Ureter (tissue), 1 donor: ENCODE measurements at regions not wholly inside any gene's neighbourhood (a gene's known extent, or its start where the extent isn't known, plus 50 kb on each side); places are given as distances from the start of the nearest gene placed in this dataset.

Experiments
- DNase-seq: peaks from one replicate; pipeline ENCODE4 v3.0.0-alpha.2; 2020; ENCODE audit warnings: low spot score
- donor health status: DM: yes; HTN: yes; CAD: no.

DNA sequence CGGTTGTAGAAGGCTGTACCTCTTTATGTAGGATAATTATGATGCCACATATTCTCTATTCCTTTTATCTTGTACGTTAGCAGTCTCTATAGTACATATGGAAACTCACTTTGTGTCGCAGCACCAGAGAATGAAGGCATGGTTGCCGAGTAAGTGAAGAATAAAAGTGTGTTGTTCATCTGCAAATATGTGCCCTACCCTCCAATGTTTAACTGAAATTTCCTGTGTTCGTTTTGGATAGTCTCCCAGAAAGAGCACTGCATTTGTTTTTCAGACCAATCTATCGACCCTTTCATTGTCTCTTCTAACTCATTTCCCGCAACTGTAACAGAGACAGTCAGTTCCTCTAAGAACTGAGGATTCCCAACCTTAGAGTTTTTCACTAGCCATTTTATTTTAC is 592.8 kb downstream of the TUSC7 start:
- DNase-seq, result no peak

DNA sequence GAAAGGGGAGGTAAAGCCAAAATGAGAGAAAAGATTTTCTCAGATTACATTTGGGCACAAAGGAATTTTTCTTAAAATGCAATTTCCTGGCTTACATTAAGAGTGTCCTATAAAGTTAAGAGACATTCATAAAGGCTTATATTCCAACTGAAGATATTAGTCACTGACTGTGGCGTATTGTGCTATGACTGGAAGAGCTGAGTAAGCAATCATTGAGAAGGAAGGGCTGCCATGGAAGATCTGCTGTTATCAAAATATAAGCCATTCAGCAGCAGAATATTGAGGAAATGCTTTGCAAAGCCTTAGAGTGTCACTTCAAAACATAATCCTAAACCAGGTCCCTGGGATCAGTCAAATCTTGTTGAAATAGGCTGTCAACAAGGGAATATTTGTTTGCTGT is 593.9 kb downstream of the TUSC7 start:
- no peak for DNase-seq

DNA sequence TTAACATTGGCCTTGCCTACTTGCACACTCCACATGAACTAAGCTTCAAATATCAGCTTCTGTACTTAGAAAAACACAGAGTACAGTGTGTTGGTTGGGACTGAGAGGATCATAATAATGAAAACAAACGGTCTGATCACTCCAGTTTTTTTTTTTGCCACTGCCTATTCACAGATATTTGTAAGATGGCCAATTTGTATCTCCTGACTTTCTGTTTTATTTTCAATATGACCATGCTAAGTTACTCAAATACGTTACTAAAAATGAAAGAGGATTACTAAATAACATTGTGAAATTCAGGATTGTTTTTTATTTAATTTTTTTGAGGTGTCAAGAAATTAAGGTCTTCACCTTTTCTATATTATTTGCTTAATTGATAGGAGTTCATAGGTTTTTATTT is 595.1 kb downstream of the TUSC7 start:
- no peak for DNase-seq

DNA sequence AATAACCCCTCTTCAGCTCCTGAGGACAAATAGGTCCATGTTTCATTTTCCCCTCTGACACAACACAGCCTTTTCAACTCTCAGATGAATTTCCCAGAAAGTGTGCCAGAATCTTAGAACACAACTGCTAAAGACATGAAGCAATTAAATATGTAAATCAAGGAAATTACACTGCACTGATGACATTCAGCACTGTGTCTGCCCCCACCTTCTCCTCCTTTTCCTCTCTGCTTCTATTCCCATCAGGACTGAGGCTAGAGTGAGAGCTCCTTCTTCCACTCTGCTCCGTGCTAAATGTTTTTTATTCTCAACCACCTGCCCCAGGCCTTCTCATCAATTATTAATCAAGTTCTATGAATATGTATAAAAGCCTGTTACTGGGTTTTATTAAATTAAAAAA is 596.1 kb downstream of the TUSC7 start:
- DNase-seq, result no peak

DNA sequence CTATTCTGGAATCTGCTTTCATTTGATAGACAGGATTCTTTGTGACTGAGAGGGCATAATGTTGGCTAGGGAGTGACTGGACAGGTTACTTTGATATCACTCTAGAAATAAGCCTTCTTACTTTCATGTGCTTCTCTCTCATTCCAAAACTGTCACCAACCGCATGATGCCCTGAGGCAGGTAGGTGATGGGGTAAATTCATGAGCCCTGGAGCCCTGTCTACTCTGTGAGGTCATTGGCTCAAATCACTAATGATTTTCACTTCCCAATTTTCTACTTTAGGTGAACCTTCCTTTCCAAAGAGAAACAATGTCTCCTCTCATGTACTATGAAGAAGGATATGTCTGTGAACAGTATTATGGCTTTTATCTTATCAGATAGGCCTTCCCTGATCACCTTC is 596.7 kb downstream of the TUSC7 start:
- DNase-seq, result no peak

DNA sequence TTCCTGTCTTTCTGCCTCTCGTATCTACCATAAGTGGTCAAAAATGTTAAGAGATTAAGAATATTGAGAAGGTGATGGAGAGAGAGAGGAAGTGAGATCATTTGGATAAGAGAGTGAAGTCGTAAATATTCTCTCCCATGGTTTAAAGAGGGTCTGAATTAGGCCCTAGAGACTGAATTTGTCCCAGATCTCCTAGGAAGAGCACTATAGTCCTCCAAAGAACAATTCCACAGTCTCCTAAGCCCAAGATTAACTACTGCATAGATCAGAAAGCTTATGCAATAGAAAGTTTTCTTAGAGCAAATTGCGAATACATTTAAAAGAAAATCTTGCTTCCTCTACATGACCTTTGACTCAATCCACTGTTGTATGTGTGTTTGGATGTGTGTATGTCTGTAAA is 598.8 kb downstream of the TUSC7 start:
- no peak for DNase-seq

DNA sequence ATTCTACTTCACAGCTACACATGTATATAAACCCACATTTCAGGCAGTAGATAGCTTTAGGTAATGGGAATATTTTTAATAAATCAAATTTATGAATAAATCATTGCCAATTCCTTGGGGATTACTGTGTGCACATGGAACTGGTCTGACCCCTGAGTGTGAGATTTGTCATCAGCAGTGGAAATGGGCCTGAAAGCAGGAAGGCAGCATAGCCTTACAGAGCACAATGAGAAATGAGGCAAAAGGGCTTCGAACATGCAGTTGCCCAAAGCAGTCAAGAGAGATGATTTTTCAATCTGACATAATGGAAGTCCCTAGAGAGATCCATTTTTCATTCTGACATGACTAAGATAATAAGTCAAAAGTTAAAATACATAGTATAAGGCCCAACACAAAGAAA is 599.2 kb downstream of the TUSC7 start:
- no peak for DNase-seq

DNA sequence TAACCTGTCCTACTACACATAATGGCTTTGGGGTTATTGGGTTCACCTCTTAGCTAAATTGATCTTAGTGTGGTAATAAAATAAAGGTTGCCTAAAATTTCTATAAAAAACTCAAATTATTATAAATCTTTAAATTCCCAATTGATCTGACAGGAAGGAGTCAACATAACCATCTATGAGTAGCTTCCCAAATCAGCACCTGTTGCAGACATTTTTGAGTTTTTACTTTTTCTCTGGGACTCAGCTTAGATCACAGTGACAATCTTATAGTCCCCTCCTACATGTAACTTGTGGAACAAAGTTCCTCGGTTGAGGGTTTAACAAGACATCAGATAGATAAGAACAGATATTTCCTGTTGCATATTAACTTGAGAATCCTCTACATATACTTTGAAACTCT is 601.0 kb downstream of the TUSC7 start:
- DNase-seq, result no peak

DNA sequence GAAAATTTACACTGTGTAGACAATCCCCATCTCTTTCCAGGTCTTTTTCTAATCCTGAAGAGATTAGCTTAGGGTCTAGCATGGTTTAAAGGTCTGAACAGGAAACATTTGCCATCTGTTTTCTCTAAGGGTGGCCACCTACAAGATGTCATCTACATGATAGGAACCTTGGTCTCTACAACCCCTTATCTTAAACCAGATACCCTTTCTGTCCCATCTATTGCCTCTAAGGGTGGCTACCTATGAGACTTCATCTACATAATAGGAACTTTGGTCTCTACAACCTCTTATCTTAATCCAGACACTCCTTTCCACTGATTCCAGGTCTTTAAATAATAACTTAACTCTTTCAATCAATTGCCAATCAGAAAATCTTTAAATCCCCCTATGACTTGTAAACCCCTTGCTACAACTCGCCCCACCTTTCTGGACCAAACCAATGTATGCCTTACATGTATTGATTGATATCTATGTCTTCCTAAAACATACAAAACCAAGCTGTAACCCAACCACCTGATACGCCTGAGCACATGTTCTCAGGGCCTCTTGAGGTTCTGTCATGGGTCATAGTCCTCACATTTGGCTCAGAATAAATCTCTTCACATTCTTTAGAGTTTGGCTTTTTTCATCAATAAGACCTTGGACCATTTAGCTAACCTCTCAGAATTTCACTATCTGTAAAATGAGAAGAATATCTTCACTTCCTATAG is 605.0 kb downstream of the TUSC7 start:
- no peak for DNase-seq

DNA sequence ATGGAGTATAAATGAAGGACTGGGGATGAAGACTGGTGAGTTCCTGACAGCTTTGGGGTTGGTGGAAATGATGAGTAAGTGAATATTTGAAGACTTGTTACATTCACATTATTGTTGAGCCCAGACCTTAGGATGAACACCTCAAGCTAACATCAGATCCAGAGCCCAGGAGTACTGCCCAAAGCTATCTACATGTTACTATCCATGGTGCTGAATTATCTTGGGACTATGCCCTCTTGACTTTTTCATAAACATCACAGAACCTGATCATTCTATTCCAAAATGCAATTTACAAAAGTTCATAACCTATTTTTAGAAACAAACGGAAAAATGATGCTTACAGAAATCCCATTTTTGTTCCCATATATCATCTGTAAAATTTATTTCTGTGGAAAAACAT is 613.3 kb downstream of the TUSC7 start:
- no peak for DNase-seq

DNA sequence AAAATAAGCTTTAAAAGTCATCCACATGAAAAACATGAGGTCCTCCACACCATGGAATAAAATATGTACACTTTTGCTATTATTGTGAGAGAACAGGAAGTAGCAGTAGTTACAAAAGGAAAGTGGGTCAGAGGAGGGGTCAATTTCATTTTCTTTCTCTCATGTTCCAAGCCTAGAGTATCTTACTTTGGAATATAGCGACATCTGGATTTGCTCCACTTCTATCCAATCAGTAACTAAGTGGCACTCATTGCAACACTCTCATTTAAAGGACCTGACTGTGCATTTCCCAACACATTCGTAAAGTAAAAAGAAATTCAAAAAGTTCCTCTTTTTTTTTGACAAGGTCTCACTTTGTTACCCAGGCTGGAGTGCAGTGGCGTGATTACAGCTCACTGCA is 637.3 kb downstream of the TUSC7 start:
- DNase-seq, result no peak

DNA sequence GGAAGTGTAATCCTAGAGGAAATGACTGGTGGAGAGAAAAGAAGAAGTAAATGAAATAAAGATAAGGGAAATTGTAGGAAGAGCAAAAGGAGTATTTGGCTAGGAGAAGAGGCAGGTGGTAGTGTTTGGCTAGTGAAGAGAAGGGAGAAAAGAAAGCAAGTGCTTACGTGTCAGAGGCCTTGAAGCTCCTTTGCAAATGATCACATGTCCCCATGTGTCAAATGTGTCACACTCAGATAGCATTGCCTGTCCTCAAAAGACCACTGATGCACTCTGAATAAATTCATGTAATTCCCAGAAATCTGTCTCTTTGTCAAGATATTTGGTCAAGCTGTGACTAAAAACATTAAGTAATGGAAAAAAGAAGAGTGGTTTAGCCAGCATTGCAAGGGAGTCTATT is 639.3 kb downstream of the TUSC7 start:
- no peak for DNase-seq

DNA sequence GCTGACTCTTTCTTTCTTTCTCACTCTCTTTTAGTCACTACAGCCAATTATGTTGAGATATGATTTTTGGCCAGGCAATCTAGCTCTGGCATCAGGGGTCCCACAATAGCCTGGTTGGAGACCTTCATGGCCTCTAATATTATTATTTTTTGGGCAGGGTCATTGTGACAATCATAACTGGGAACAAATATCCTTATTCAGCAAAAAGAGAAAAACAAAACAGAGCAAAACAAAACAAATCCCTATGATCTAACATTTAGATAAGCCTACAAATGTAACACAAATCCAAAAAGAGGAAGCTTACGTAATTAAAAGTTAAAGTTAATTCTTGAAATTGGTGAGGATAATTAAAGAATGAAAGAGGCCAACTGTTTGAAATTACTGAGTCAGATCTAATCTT is 640.0 kb downstream of the TUSC7 start:
- DNase-seq, result no peak

DNA sequence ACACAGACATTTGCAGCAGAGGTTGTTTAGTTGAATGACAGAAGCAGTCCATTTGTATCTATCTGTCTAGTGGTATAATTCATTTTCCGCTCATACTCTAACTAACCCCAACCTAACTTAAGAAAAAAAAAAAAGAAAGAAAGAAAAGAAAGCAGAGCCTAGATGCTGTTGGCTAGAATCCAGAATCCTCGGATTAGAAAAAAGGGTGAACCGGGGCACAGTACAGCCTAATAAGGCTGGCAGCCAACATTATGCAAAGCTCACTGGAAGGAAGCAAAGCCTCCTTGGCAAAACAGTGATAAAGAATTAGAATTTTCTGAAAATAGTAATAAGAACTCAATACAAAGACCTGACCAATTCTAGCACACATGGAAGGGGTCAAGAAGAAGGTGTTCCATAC is 640.8 kb downstream of the TUSC7 start:
- no peak for DNase-seq

DNA sequence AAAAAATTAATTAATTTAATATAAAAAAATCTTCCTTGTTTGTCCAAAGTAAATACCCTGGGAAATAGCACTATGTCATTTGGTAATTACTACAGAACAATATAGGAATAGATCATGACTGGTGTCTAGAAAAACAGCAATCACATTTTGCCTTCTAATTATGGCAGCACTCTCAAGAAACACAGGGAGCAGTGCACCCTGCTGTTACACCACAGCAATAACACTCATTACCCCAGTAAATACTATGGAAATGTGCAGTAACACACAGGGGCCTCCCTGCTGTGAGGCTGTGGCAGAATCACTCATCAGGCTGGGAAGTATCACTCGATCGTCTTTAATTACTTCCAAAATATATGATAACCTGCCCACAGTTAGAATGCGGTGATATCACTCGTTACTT is 646.0 kb downstream of the TUSC7 start:
- no peak for DNase-seq

DNA sequence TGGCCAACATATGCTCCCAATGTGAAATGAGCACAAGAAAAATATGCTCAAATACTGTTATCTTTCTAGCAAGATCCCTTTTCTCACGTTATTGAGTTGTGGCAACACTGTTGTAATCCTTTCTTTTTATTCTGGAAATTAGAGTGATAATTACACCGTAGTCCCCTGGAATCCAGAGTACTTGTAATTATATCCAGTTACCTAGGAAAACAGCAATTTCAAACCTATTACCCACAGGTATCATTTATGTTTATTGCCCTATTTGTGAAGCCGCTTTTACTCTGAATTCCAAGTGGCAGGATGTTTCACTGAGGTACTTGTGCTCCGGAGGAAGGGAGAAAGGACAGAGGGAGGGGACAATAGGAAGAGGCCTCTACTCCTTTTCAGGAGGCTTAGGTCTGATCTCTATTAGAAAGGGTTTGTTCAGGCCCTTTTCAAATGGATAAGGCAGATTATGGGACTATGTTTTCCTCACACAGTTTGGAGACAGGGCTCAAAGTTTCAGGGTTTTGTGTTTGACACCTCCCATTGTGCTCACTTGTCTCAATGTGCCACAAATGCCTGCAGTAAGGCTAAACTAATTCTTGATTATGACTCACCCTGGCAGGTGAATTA is 646.6 kb downstream of the TUSC7 start:
- DNase-seq, result no peak

DNA sequence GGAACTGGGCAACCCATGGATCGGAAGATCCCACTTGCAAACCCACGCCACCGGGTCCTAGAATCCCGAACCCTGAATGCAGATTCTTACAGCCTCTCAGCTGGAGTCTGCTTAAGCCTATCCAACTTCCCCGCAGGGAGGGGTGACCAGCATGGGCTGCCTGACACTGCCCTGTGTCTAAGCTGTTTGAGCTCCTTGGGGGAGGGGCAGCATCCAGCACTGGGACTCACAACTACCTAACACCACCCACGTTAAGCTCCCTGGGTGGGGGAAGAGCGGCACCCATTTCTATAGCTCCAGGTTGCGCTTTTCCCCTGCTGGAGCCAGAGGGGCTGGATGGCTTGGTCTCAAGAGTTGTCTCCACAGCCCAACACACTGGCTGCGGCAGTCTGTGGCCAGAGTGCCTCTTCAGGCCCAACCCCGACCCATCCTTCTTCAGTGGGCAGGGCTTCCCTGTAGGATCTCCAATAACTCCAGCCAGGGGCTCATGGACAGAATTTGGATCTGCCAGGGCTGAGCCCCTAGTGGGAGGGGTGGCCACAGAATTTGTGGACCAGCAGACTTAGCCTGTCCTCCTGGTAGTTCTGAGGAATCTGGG is 649.2 kb downstream of the TUSC7 start:
- DNase-seq, result no peak

DNA sequence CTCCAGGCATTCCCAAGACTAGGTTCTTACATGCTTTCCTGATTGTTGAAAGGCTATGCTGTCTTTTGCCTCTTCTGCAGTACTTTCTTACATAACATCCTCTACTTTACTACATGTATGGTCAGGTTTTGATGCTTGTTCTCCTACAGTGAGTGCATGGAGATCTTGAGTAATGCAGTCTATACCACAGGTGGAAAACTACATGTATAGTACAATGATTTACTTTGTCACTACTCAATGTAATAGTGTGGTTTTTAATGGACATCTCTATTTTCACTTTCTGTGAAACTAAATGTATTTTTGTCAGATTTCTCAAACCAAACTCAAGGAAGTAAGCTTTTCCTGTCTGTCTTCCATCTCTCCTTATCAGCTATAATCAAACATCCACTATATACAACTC is 657.0 kb downstream of the TUSC7 start:
- DNase-seq, result no peak

DNA sequence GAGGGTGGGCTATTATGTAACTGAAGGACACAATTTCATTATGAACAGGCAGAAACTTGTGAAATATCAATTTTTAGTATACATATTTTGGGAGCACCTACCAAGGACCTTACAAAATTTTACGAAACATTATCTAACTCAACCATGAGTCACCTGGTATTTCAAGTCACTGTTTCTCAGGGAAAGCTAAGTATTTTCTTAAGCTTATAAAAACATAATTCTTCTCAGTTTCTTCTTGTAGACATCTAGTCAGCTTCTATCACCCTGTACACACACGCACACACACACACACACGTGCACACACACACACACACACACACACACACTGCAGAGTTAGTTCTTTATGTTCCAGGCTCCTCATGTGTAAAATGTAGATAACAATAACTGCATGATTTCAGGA is 658.3 kb downstream of the TUSC7 start:
- no peak for DNase-seq

DNA sequence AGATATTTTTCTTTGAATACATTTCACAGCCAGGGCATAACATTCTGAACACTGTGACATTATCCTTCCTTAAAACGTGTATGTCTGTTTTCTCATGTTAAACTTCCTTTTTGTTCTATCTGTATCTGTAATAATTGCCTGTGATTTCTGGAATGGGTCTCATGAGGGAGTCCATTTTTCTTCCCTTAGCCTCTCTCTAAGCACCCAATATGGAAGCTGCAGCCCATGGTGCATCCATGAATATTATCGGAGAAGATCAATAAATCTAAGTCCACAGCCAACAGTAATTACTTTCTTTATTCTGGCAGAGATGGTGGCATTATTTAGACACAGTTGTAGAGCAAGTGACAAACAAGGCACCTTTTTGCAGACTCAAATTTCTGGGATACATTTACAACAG is 671.1 kb downstream of the TUSC7 start:
- DNase-seq, result no peak

DNA sequence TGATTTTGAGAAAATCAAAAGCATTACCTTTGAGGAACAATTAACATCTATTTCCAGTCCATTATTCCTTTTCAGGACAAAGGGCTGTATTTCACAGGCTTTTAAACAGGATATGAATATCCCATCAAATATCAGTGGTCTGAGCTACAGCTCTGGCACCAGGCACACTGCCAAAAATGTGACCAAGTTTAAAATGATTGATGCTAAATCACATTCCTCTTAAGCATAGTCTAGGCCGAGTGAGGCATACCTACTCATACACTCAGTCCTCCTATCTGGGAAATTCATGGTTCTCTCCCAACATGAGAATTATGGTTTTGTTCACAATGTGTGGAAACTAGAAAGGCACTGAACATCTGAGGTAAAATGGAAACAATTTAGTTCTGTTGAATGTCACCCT is 683.5 kb downstream of the TUSC7 start:
- DNase-seq, result no peak

DNA sequence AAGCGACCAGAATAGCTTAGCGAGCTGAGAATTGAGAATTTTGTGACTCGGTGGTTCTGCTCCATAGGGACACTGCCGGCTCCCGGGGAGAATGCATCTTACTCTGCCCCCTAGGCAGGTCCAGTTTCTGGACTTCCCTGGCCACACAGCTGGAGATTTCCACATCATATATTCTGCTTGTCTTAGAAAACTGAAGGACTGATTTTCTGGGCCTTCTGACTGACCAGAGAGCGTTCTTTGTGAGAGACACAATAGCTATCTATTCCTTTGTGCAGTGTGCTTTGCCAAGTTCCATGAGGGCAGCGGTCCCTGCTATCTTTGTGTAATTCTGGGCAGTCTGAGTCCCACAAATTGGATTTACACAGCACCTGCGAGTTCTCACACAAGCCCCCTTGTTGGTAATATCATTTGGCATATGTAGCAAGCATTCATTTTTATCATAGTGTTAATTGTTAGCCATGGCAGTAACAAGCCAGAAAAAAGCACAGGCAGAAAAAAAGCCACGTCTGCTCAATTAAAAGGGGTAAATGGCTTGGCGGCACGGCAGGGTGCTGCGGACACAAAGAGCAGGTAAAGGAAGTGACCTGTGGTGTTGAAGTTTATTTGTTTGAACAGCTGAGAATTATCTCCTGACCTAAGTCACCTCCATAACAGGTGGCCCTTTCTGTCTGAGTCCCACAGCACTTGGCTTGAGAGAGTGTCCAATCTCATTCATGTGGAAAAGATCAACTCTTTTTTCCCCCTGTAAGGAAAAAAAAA is 688.7 kb downstream of the TUSC7 start:
- no peak for DNase-seq
